SK-N-SH (cell line): ENCODE measurements at regions not wholly inside any gene's neighbourhood (a gene's known extent, or its start where the extent isn't known, plus 50 kb on each side); places are given as distances from the start of the nearest gene placed in this dataset.
A peak's percentile ranks its signal among the peaks of the same experiment; 100 is the strongest.

ENCODE experiments used
- CTCF ChIA-PET: fragments of 300-600, 350-600 bp; formaldehyde crosslinking; extraction: SDS; loops from one replicate; lab custom pipeline; 2021; lab: Yijun Ruan, JAX
- POLR2A ChIA-PET: fragments of 350-600 bp; sonication (Branson Sonifier 250); formaldehyde crosslinking; extraction: SDS; loops from one replicate; lab custom pipeline; 2020; ENCODE audit warnings: antibody characterized with exemption, inconsistent platforms; lab: Yijun Ruan, JAX
- DNase-seq: peaks from one replicate; pipeline ENCODE4 v3.0.0; 2012
- H2AFZ ChIP-seq: fragments of 200-600 bp; sonication (generic); 2 replicates; pipeline ENCODE4 v1.8.1; 2016; ENCODE audit warnings: antibody characterized with exemption, mild to moderate bottlenecking, low read depth
- H3F3A ChIP-seq: fragments of 200-600 bp; sonication (generic); replicated peaks from 2 replicates; pipeline ENCODE3; 2016; ENCODE audit warnings: antibody characterized with exemption, mild to moderate bottlenecking; ENCODE audit not compliant: insufficient read depth
- H3K27ac ChIP-seq, 2 experiments: fragments of 200-500 bp in 1 of 2; fragments of 200-600 bp in 1 of 2; sonication (Bioruptor generic) in 1 of 2; sonication (generic), shearing (Covaris generic) in 1 of 2; 2 replicates each; pipeline versions ENCODE4 v1.5.1 to v1.6.1; 2014 to 2016; ENCODE audit warnings: low read depth in 2 of 2, inconsistent platforms in 1 of 2, low read length in 1 of 2, mild to moderate bottlenecking in 1 of 2, mixed read lengths in 1 of 2
- H3K27me3 ChIP-seq: fragments of 200-600 bp; sonication (generic), shearing (Covaris generic); 2 replicates; pipeline ENCODE4 v1.6.1; 2016; ENCODE audit warnings: mixed run types; ENCODE audit not compliant: insufficient read depth
- H3K36me3 ChIP-seq, 2 experiments: fragments of 200-500 bp in 1 of 2; fragments of 200-600 bp in 1 of 2; sonication (Bioruptor generic) in 1 of 2; sonication (generic) in 1 of 2; replicated peaks in 1 of 2; 2 replicates each; pipeline versions ENCODE3 to v1.5.1; 2014 to 2016; ENCODE audit warnings: low read length in 1 of 2, mild to moderate bottlenecking in 1 of 2; ENCODE audit not compliant: insufficient read depth in 2 of 2, control insufficient read depth in 1 of 2
- H3K4me1 ChIP-seq, 2 experiments: fragments of 200-500 bp in 1 of 2; fragments of 200-600 bp in 1 of 2; sonication (Bioruptor generic) in 1 of 2; sonication (generic), shearing (Covaris generic) in 1 of 2; 2 replicates each; pipeline versions ENCODE4 v1.5.1 to v1.6.1; 2014 to 2016; ENCODE audit warnings: low read depth in 1 of 2, low read length in 1 of 2, mixed run types in 1 of 2; ENCODE audit not compliant: insufficient read depth in 2 of 2, control insufficient read depth in 1 of 2
- H3K4me2 ChIP-seq: fragments of 200-600 bp; sonication (generic), shearing (Covaris generic); 2 replicates; pipeline ENCODE4 v1.6.1; 2017; ENCODE audit warnings: mixed run types
- H3K4me3 ChIP-seq, 2 experiments: fragments of 200-500 bp in 1 of 2; fragments of 200-600 bp in 1 of 2; sonication (Bioruptor generic) in 1 of 2; sonication (generic), shearing (Covaris generic) in 1 of 2; 2 replicates each; pipeline versions ENCODE4 v1.5.1 to v1.8.1; 2014 to 2016; ENCODE audit warnings: low read depth in 2 of 2, inconsistent platforms in 1 of 2, low read length in 1 of 2, mild to moderate bottlenecking in 1 of 2, mixed read lengths in 1 of 2, moderate library complexity in 1 of 2
- H3K79me2 ChIP-seq: fragments of 200-600 bp; sonication (generic); 2 replicates; pipeline ENCODE4 v1.8.1; 2017; ENCODE audit warnings: mild to moderate bottlenecking; ENCODE audit not compliant: insufficient read depth
- H3K9ac ChIP-seq: fragments of 200-600 bp; sonication (generic); 2 replicates; pipeline ENCODE4 v1.6.1; 2017; ENCODE audit warnings: mixed run types
- H3K9me2 ChIP-seq: fragments of 200-600 bp; sonication (generic); 2 replicates; pipeline ENCODE4 v1.6.1; 2017; ENCODE audit warnings: mixed run types
- H3K9me3 ChIP-seq: fragments of 200-600 bp; sonication (generic); 2 replicates; pipeline ENCODE4 v1.6.1; 2017; ENCODE audit warnings: mixed run types, mild to moderate bottlenecking, moderate library complexity
- H4K20me1 ChIP-seq: fragments of 200-600 bp; sonication (generic); 2 replicates; pipeline ENCODE4 v1.6.1; 2017; ENCODE audit warnings: mild to moderate bottlenecking, mixed run types; ENCODE audit not compliant: insufficient read depth
- FOSL2 ChIP-seq: IDR thresholded peaks from 2 replicates; pipeline ENCODE4 v1.4.0; 2012; ENCODE audit warnings: low read depth, mild to moderate bottlenecking, moderate library complexity, borderline replicate concordance
- FOXJ3 ChIP-seq: sonication (generic); formaldehyde crosslinking; IDR thresholded peaks from 2 replicates; pipeline ENCODE4 v1.5.1; 2020; ENCODE audit warnings: mild to moderate bottlenecking, missing genetic modification reagents
- FOXM1 ChIP-seq: IDR thresholded peaks from 2 replicates; pipeline ENCODE4 v1.4.0; 2012; ENCODE audit warnings: low read depth, mild to moderate bottlenecking
- GATA2 ChIP-seq: sonication (generic); formaldehyde crosslinking; IDR thresholded peaks from 2 replicates; pipeline ENCODE4 v1.5.0; 2020; ENCODE audit warnings: mild to moderate bottlenecking, missing genetic modification reagents
- JUND ChIP-seq: IDR thresholded peaks from 2 replicates; pipeline ENCODE4 v1.4.0; 2012
- MAX ChIP-seq: IDR thresholded peaks from 2 replicates; pipeline ENCODE4 v1.4.0; 2012; ENCODE audit warnings: low read depth
- PBX3 ChIP-seq: IDR thresholded peaks from 2 replicates; pipeline ENCODE4; 2012
- POLR2AphosphoS5 ChIP-seq: IDR thresholded peaks from 2 replicates; pipeline ENCODE4 v1.6.1; 2012; ENCODE audit warnings: low read depth, low read length
- RFX5 ChIP-seq: IDR thresholded peaks from 2 replicates; pipeline ENCODE4 v1.6.1; 2012; ENCODE audit warnings: mild to moderate bottlenecking, improper control_type of control experiment, low read length
- SMC3 ChIP-seq: IDR thresholded peaks from 2 replicates; pipeline ENCODE4 v1.6.1; 2012; ENCODE audit warnings: low read depth, low read length, improper control_type of control experiment
- TAF1 ChIP-seq: IDR thresholded peaks from 2 replicates; pipeline ENCODE4 v1.6.1; 2012; ENCODE audit warnings: low read depth, mild to moderate bottlenecking, low read length, moderate library complexity, borderline replicate concordance
- TCF12 ChIP-seq: IDR thresholded peaks from 2 replicates; pipeline ENCODE4 v1.4.0; 2012
- USF2 ChIP-seq: fragments of 150-350 bp; IDR thresholded peaks from 2 replicates; pipeline ENCODE4 v1.6.1; 2017; ENCODE audit warnings: antibody characterized with exemption, low read length, low read depth, borderline replicate concordance
- YY1 ChIP-seq: IDR thresholded peaks from 2 replicates; pipeline ENCODE4 v1.4.0; 2012; ENCODE audit warnings: low read depth, mild to moderate bottlenecking
- ZBTB33 ChIP-seq: IDR thresholded peaks from 2 replicates; pipeline ENCODE4 v1.4.0; 2012; ENCODE audit warnings: low read depth, borderline replicate concordance
- WGBS: methylation state at CpG from one replicate; pipeline ENCODE4 v1.1.6; 2017; ENCODE audit warnings: low lambda C conversion rate; 5-methylcytosine and 5-hydroxymethylcytosine counted together

GRCh38 chr5:20680718-20681302 lies 692.8 kb upstream of the CDH18 start:
- H3K36me3 ChIP-seq, result no peaks in the 10 kb centered on the region
- H3K9ac ChIP-seq, result no peak overlapping the region
- H3K4me2 ChIP-seq, result no peak overlapping the region
- ChIA-PET CTCF (no interaction called here), POLR2A (no interaction called here)
- H3K4me3 ChIP-seq, result no peak overlapping the region
- no peaks in the 10 kb centered on the region for H3K27me3 ChIP-seq
- no peak overlapping the region for H3K27ac ChIP-seq
- H4K20me1 ChIP-seq, result no peaks in the 10 kb centered on the region
- no peaks in the 10 kb centered on the region for H3K9me3 ChIP-seq
- no peaks in the 10 kb centered on the region for H3K79me2 ChIP-seq
- H3K4me1 ChIP-seq, result no peaks in the 10 kb centered on the region
- H3K9me2 ChIP-seq, result no peaks in the 10 kb centered on the region
- H2AFZ ChIP-seq, result no peak overlapping the region
- WGBS, result 29% methylated on average over 5 of the region's 5 CpGs
- no peak for DNase-seq
- TF ChIP-seq SMC3, result no peak
- H3F3A ChIP-seq, result no peaks in the 10 kb centered on the region

- CTCF ChIA-PET, result no interaction called here
- Histone ChIP-seq H3K4me2 (peak overlapping the region; percentile 7; the same call in 1 of the 2 replicates), H3K4me3 (no peak overlapping the region), H3K9me2 (no peaks in the 10 kb centered on the region), H4K20me1 (no peaks in the 10 kb centered on the region), H3F3A (no peaks in the 10 kb centered on the region), H3K79me2 (no peaks in the 10 kb centered on the region), H3K9me3 (no peaks in the 10 kb centered on the region), H2AFZ (peak overlapping the region; percentile 49), H3K27ac (peak overlapping the region in 1 of 2 experiments; percentile 23; a peak in 2 of 4 replicates), H3K36me3 (no peaks in the 10 kb centered on the region), H3K27me3 (no peaks in the 10 kb centered on the region), H3K4me1 (no peaks in the 10 kb centered on the region), H3K9ac (no peak overlapping the region)
- 33% methylated on average over 1 of the region's 1 CpG for WGBS
- no peak for DNase-seq
- POLR2A ChIA-PET, result no interaction called here
- TF ChIP-seq MAX, result peak; percentile 47; the same call in 1 of the 2 replicates
- no peak for TF ChIP-seq RFX5
- TF ChIP-seq JUND, result peak; percentile 84
- peak; percentile 53; the same call in 1 of the 2 replicates for TF ChIP-seq TCF12
- TF ChIP-seq FOSL2, result peak; percentile 92
Observed at GRCh38 chr5:20678814-20679298, 690.9 kb upstream of the CDH18 start.

GRCh38 chr5:20678386-20678785 lies 690.4 kb upstream of the CDH18 start:
- H3K27ac ChIP-seq, result peak overlapping the region in 1 of 2 experiments; percentile 23; a peak in 1 of 4 replicates
- no peaks in the 10 kb centered on the region for H3K9me3 ChIP-seq
- no peaks in the 10 kb centered on the region for H3K4me1 ChIP-seq
- no peaks in the 10 kb centered on the region for H3K36me3 ChIP-seq
- no peaks in the 10 kb centered on the region for H3F3A ChIP-seq
- DNase-seq, result no peak
- no peaks in the 10 kb centered on the region for H3K27me3 ChIP-seq
- H2AFZ ChIP-seq, result peak overlapping the region; percentile 49; the same call in 1 of the 2 replicates
- no peaks in the 10 kb centered on the region for H3K79me2 ChIP-seq
- H3K9ac ChIP-seq, result no peak overlapping the region
- POLR2A ChIA-PET, result no interaction called here
- H3K4me2 ChIP-seq, result peak overlapping the region; percentile 7; the same call in 1 of the 2 replicates
- no peaks in the 10 kb centered on the region for H4K20me1 ChIP-seq
- H3K9me2 ChIP-seq, result no peaks in the 10 kb centered on the region
- H3K4me3 ChIP-seq, result no peak overlapping the region
- CTCF ChIA-PET, result no interaction called here
- no peak for TF ChIP-seq FOXM1
- TF ChIP-seq TCF12, result no peak
- no peak for TF ChIP-seq YY1
- no peak for TF ChIP-seq PBX3
- no peak for TF ChIP-seq GATA2 (CRISPR knock-in tag)
- TF ChIP-seq POLR2AphosphoS5, result no peak
- TF ChIP-seq TAF1, result no peak
- TF ChIP-seq ZBTB33, result no peak
- no peak for TF ChIP-seq MAX
- TF ChIP-seq FOXJ3 (CRISPR knock-in tag), result no peak
- TF ChIP-seq USF2, result no peak
